ENCODE measurements at regions not wholly inside any gene's neighbourhood (a gene's known extent, or its start where the extent isn't known, plus 50 kb on each side); places are given as distances from the start of the nearest gene placed in this dataset.
"Not testable (repeated sequence)": the region's sequence is repeated elsewhere in the genome, so short reads cannot be mapped to it uniquely, and the experiment has no call there.

- TF ChIP-seq ZFX (IDR thresholded peaks at IDR 0.05; ENCODE audit: borderline replicate concordance), result no peak
- TF ChIP-seq, protein P1, sequence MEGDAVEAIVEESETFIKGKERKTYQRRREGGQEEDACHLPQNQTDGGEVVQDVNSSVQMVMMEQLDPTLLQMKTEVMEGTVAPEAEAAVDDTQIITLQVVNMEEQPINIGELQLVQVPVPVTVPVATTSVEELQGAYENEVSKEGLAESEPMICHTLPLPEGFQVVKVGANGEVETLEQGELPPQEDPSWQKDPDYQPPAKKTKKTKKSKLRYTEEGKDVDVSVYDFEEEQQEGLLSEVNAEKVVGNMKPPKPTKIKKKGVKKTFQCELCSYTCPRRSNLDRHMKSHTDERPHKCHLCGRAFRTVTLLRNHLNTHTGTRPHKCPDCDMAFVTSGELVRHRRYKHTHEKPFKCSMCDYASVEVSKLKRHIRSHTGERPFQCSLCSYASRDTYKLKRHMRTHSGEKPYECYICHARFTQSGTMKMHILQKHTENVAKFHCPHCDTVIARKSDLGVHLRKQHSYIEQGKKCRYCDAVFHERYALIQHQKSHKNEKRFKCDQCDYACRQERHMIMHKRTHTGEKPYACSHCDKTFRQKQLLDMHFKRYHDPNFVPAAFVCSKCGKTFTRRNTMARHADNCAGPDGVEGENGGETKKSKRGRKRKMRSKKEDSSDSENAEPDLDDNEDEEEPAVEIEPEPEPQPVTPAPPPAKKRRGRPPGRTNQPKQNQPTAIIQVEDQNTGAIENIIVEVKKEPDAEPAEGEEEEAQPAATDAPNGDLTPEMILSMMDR (IDR thresholded peaks at IDR 0.05), result no peak
- H3K27ac ChIP-seq, result no peak overlapping the region
These were observed 1438.4 kb upstream of the B3GALT2 start for GRCh38 chr1:194624833-194625232.

GRCh38 chr1:194618101-194618500, 1431.7 kb upstream of the B3GALT2 start:
- no peak overlapping the region for H3K27ac ChIP-seq
- TF ChIP-seq, protein P1 (IDR thresholded peaks at IDR 0.05), result no peak
- no peak for TF ChIP-seq ZFX (IDR thresholded peaks at IDR 0.05; ENCODE audit: borderline replicate concordance)

- H3K27ac ChIP-seq, result not testable (repeated sequence)
These were observed 1430.9 kb upstream of the B3GALT2 start for GRCh38 chr1:194617272-194617671.

DNA sequence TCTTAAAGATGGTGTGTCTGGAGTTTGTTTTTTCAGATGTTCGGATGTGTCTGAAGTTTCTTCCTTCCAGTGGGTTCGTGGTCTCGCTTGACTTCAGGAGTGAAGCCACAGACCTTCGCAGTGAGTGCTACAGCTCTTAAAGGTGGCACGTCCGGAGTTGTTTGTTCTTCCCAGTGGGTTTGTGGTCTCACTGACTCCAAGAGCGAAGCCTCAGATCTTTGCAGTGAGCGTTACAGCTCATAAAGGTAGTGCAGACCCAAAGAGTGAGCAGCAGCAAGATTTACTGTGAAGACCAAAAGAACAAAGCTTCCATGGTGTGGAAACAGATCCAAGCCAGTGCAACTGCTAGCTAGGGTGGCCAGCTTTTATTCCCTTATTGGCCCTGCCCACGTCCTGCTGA, 1430.4 kb upstream of the B3GALT2 start:
- TF ChIP-seq, protein P1 (IDR thresholded peaks at IDR 0.05), result no peak
- no peak overlapping the region for H3K27ac ChIP-seq

DNA sequence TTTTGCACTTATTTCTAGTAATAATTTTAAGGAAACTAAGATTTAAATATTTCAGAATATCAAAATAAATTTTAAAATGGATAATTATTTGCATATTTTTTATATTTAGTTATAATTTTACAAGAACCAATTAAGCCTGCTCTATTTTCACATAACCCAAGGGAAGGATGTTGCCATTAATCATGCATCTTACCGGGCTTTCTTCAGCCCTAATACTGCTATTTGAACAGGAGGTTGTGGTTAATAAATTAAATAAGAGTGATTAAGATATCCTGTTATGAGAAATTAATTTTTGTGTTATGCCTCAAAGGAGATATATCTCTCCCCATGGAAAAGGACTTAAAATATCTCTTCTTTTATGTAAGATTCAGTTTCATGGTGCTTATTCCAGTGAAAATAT, 1415.8 kb upstream of the B3GALT2 start:
- TF ChIP-seq, protein P1 (IDR thresholded peaks at IDR 0.05), result no peak
- no peak for TF ChIP-seq ZFX (IDR thresholded peaks at IDR 0.05; ENCODE audit: borderline replicate concordance)

DNA sequence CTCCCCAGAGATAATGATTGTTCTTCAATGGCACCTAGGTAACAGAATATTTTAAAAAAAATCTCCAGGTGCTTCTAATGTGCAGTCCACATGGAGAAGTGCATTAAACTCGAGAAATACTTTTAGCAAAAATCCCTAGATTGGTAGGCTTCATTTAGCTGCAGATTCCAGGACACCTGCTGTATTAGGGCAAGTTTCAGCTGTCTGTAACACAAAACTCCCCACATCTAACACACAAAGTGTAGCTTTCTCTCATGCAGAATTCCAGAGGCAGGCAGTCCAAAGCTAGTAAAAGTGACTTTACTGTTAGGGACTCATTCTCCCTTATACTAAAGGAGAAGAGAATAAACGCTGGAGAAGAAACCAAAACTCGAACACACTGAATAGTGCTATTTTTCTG, 1414.3 kb upstream of the B3GALT2 start:
- H3K27ac ChIP-seq, result no peak overlapping the region
- TF ChIP-seq, protein P1 (IDR thresholded peaks at IDR 0.05), result no peak
- no peak for TF ChIP-seq ZFX (IDR thresholded peaks at IDR 0.05; ENCODE audit: borderline replicate concordance)

More for the DNA sequence above, 1415.8 kb upstream of the B3GALT2 start:
- H3K27ac ChIP-seq, result no peak overlapping the region

GRCh38 chr1:194598098-194598497, 1411.7 kb upstream of the B3GALT2 start:
- no peak overlapping the region for H3K27ac ChIP-seq
- TF ChIP-seq, protein P1 (IDR thresholded peaks at IDR 0.05), result no peak
- no peak for TF ChIP-seq ZFX (IDR thresholded peaks at IDR 0.05; ENCODE audit: borderline replicate concordance)

DNA sequence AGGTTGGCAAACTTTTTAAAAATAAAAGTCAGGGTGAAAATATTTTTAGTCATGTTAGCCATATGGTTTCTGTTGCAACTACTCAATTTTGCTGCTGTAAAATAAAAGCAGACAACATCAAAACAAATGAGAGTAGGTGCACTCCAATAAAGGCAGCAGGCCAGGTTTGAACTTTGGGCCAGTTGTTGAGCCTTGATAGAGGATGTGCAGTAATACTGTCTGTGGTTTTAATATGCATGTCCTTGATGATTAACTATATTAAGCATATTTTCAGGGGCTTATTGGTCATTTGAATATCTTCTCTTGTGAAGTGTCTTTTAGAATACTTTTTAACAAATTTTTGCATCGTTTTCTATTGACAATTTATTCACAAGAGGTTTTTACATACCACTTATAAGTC, 1399.9 kb upstream of the B3GALT2 start:
- H3K27ac ChIP-seq, result no peak overlapping the region
- TF ChIP-seq, protein P1 (IDR thresholded peaks at IDR 0.05), result no peak
- TF ChIP-seq ZFX (IDR thresholded peaks at IDR 0.05; ENCODE audit: borderline replicate concordance), result no peak

Data from 22Rv1 (cell line).